Epithelial cell of proximal tubule (primary cell): ENCODE measurements at regions not wholly inside any gene's neighbourhood (a gene's known extent, or its start where the extent isn't known, plus 50 kb on each side); places are given as distances from the start of the nearest gene placed in this dataset.
"Not testable (repeated sequence)": the region's sequence is repeated elsewhere in the genome, so short reads cannot be mapped to it uniquely, and the experiment has no call there.

Experiments
- DNase-seq: peaks from one replicate; pipeline ENCODE4 v3.0.0-alpha.2; 2011; ENCODE audit warnings: low read depth
- H3K4me3 ChIP-seq: 2 replicates; pipeline ENCODE4 v1.5.1; 2011; ENCODE audit warnings: low read depth, mild to moderate bottlenecking, low read length
- TF ChIP-seq, protein P1 (sequence below): conservative IDR thresholded peaks from 2 replicates; pipeline ENCODE4 v1.5.1; 2012; ENCODE audit warnings: low read depth, mild to moderate bottlenecking, low read length

DNA sequence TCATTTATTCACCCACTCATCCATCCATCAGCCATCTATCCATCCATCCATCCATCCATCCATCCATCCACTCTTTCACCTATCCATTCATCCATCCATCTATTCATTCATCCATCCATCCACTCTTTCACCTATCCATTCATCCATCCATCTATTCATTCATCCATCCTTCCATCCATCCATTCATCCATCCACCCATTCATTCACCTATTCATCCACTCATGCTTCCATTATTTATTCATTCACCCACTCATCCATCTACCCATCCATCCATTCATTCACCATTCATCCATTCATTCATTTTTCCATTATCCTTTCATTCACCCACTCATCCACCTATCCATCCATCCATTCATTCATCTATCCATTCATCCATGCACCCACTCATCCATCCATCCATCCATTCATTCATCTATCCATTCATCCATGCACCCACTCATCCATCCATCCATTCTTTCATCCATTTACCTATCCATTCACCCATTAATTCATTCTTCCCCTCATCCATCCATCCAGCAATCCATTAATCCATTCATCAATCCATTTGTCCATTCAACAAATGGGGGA lies 360.9 kb downstream of the ADGRD1 start:
- no peak for DNase-seq
- H3K4me3 ChIP-seq: no peak overlapping the region
- TF ChIP-seq, protein P1, sequence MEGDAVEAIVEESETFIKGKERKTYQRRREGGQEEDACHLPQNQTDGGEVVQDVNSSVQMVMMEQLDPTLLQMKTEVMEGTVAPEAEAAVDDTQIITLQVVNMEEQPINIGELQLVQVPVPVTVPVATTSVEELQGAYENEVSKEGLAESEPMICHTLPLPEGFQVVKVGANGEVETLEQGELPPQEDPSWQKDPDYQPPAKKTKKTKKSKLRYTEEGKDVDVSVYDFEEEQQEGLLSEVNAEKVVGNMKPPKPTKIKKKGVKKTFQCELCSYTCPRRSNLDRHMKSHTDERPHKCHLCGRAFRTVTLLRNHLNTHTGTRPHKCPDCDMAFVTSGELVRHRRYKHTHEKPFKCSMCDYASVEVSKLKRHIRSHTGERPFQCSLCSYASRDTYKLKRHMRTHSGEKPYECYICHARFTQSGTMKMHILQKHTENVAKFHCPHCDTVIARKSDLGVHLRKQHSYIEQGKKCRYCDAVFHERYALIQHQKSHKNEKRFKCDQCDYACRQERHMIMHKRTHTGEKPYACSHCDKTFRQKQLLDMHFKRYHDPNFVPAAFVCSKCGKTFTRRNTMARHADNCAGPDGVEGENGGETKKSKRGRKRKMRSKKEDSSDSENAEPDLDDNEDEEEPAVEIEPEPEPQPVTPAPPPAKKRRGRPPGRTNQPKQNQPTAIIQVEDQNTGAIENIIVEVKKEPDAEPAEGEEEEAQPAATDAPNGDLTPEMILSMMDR: no peak

DNA sequence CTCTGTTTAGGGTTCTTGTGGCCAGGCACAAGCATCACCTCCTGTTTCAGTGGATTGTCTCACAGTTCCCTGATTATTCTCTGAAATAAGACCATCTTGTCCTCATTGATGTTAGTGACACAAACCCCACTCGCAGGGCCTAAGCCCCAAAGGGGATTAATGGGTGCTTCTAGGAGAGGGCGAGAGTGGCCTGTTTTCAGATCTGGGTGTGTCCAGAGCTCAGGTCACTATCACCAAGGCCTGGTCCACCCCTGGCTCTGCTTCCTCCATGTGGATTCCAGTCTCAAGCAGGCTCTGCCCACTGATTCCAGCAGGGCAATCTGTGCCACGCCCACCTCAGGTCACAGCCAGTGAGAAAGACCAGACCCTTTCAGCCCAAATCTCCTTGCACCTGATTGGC lies 361.9 kb downstream of the ADGRD1 start:
- no peak for DNase-seq
- no peak overlapping the region for H3K4me3 ChIP-seq
- TF ChIP-seq, protein P1: no peak

DNA sequence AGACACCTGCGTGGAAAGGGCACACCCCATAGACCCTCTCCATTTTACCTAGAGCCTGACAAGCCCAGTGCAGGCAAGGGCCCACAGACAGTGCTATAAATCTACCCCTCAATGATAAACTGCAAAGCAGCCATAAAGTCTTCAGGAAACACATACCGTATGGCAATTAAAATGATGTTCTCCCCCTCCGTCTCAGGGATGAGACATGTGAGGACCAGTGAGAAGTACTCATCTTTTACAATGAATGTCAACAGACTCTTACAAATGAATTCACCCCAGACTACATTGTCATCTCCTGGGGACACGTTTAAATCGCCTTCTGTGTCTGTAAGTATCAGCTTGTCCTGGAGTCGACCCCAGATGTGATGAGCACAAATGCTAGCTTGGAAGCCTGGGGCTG lies 362.7 kb downstream of the ADGRD1 start:
- DNase-seq: no peak
- TF ChIP-seq, protein P1: no peak
- H3K4me3 ChIP-seq: no peak overlapping the region

DNA sequence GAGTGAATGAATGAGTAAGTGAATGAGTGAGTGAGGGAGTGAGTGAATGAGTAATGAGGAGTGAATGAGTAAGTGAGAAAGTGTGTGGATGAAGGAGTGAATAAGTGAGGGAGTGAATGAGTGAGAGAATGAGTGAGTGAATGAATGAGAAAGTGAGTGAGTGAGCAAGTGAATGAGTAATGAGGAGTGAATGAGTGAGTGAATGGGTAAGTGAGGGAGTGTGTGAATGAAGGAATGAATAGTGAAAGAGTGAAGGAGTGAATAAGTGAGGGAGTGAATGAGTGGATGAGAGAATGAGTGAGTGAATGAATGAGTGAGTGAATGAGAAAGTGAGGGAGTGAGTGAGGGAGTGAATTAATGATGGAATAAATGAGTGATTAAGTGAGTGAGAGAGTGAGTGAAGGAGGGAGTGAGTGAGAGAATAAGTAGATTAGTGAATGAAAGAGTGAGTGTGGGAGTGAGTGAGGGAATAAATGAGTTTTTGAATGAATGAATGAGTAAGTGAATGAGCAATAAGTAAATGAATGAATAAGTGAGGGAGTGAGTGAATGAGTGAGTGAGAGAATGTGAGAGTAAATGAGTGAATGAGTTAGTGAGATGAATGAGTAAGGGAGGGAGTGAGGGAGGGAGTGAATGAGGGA lies 364.5 kb downstream of the ADGRD1 start:
- no peak for DNase-seq
- TF ChIP-seq, protein P1: no peak
- no peak overlapping the region for H3K4me3 ChIP-seq

DNA sequence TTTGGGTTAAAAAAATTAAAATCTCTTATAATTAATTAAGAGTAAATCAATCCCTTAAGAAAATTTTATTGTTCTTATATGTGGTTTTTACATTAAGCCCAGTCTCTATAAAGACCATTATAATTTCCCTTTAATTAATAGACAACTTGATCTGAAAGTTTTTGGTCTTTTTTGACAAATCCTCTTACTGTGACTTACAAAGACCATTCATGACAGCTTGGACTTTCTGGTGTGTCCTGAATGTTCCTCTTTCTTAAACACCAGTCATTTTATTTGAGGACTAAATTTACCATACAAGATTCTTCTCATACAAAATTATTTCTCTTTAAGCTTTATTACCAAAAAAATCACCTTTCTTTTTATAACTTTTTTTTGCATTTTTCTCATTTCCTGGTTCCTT lies 368.3 kb downstream of the ADGRD1 start:
- H3K4me3 ChIP-seq: no peak overlapping the region
- DNase-seq: no peak
- TF ChIP-seq, protein P1: no peak

DNA sequence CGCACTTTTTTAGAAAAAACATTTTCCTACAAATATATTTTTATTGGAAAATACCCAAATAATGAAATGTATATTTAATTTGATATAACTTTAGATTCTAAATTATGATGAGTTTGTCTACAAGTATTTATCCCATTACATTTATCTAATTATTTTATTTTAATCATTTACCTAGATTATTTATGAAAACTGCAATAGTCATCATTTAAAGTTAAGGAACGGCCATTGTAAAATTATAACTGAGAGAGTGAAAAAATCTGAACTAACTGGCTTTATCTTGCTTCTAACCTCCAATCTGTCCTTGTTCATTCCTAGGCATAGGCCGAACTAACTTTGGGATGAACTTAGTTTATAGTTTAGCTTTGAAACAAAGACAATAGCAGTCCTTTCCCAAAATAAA lies 368.8 kb downstream of the ADGRD1 start:
- not testable (repeated sequence) for H3K4me3 ChIP-seq, DNase-seq

DNA sequence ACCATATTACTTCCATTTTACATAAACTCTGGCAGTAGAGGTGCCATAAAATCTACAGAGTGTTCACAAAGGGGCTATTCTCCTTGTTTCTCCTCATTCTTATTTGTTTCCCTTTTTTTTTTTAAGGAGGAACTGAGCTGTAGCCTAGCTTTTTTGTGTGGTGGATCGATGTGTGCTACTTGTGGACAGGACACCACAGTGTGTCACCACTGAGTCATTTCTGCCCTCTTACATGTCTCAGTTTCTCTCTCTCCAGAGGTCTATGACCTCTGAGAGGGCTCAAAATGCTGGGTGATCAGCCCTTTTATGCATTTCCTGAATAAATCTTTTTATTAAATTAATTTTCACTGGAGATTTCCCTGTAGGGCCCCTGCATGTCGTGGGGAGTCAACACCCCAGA lies 370.2 kb downstream of the ADGRD1 start:
- TF ChIP-seq, protein P1: no peak
- DNase-seq: no peak
- H3K4me3 ChIP-seq: no peak overlapping the region
